ENCODE measurements at regions not wholly inside any gene's neighbourhood (a gene's known extent, or its start where the extent isn't known, plus 50 kb on each side); places are given as distances from the start of the nearest gene placed in this dataset.

- DNase-seq (ENCODE audit: low read depth) (no peak), FAIRE-seq (no peak)
- Histone ChIP-seq H3K4me3 (ENCODE audit: low read depth, low read length) (no peak overlapping the region), H3K27me3 (ENCODE audit: control insufficient read depth, insufficient read depth, low read length) (no peaks in the 10 kb centered on the region), H3K36me3 (ENCODE audit: control insufficient read depth, insufficient read depth, low read length) (no peaks in the 10 kb centered on the region)
- TF ChIP-seq, protein P1, sequence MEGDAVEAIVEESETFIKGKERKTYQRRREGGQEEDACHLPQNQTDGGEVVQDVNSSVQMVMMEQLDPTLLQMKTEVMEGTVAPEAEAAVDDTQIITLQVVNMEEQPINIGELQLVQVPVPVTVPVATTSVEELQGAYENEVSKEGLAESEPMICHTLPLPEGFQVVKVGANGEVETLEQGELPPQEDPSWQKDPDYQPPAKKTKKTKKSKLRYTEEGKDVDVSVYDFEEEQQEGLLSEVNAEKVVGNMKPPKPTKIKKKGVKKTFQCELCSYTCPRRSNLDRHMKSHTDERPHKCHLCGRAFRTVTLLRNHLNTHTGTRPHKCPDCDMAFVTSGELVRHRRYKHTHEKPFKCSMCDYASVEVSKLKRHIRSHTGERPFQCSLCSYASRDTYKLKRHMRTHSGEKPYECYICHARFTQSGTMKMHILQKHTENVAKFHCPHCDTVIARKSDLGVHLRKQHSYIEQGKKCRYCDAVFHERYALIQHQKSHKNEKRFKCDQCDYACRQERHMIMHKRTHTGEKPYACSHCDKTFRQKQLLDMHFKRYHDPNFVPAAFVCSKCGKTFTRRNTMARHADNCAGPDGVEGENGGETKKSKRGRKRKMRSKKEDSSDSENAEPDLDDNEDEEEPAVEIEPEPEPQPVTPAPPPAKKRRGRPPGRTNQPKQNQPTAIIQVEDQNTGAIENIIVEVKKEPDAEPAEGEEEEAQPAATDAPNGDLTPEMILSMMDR (IDR thresholded peaks at IDR 0.05; ENCODE audit: insufficient read depth, low read length, severe bottlenecking), result no peak
Observed at GRCh38 chr7:84546403-84546802, 351.8 kb upstream of the SEMA3A start.

DNA sequence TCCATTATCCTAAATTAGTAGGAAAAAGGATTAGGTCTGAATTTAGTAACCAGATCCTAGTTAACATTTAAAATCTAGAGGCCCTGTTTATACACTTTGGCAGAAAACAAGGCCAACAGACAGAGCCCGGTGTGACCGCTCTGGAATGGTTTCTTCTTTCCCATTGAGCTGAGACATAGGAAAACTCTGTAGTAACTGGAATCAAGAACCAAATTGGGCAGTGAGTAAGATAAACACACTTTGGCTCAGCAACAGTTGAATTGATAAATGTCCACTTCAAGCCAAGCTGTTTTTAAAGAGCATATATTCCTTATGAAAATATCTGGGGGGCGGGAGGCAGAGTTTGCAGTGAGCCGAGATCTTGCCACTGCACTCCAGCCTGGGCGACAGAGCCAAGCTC, 343.7 kb upstream of the SEMA3A start:
- FAIRE-seq, result no peak
- no peak overlapping the region for H3K4me3 ChIP-seq (ENCODE audit: low read depth, low read length)
- no peaks in the 10 kb centered on the region for H3K36me3 ChIP-seq (ENCODE audit: control insufficient read depth, insufficient read depth, low read length)
- TF ChIP-seq, protein P1 (IDR thresholded peaks at IDR 0.05; ENCODE audit: insufficient read depth, low read length, severe bottlenecking), result no peak
- H3K27me3 ChIP-seq (ENCODE audit: control insufficient read depth, insufficient read depth, low read length), result no peaks in the 10 kb centered on the region
- DNase-seq (ENCODE audit: low read depth), result no peak

GRCh38 chr7:84536271-84536870, 341.8 kb upstream of the SEMA3A start:
- TF ChIP-seq, protein P1 (IDR thresholded peaks at IDR 0.05; ENCODE audit: insufficient read depth, low read length, severe bottlenecking), result no peak
- DNase-seq (ENCODE audit: low read depth) (peak; percentile 53), FAIRE-seq (no peak)
- no peak overlapping the region for H3K4me3 ChIP-seq (ENCODE audit: low read depth, low read length)
- no peaks in the 10 kb centered on the region for H3K27me3 ChIP-seq (ENCODE audit: control insufficient read depth, insufficient read depth, low read length)
- no peaks in the 10 kb centered on the region for H3K36me3 ChIP-seq (ENCODE audit: control insufficient read depth, insufficient read depth, low read length)

- FAIRE-seq (no peak), DNase-seq (ENCODE audit: low read depth) (no peak)
- TF ChIP-seq, protein P1 (IDR thresholded peaks at IDR 0.05; ENCODE audit: insufficient read depth, low read length, severe bottlenecking), result no peak
- no peak overlapping the region for H3K4me3 ChIP-seq (ENCODE audit: low read depth, low read length)
- H3K36me3 ChIP-seq (ENCODE audit: control insufficient read depth, insufficient read depth, low read length), result no peaks in the 10 kb centered on the region
- H3K27me3 ChIP-seq (ENCODE audit: control insufficient read depth, insufficient read depth, low read length), result no peaks in the 10 kb centered on the region
Observed at GRCh38 chr7:84535580-84536270, 341.1 kb upstream of the SEMA3A start.

DNA sequence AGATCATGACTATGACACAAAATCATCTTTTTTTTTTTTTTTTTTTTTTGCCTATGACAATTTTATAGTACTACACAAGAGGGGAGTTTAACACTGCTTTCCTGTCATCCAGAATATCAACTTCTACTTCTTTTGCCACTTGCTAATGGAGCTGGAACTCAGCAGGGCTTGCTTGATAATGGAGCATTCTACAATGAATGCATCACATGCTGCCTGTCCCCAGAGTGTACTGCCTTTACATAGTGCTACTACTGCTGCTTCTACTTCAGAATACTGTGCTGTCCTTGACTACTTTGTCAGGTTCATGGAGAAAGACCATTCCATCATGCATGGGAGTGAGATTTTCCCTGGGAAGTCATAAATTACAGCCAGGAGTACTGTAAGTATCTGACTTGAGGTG, 338.6 kb upstream of the SEMA3A start:
- no peak for FAIRE-seq
- Histone ChIP-seq H3K36me3 (ENCODE audit: control insufficient read depth, insufficient read depth, low read length) (no peaks in the 10 kb centered on the region), H3K4me3 (ENCODE audit: low read depth, low read length) (no peak overlapping the region), H3K27me3 (ENCODE audit: control insufficient read depth, insufficient read depth, low read length) (no peaks in the 10 kb centered on the region)
- TF ChIP-seq, protein P1 (IDR thresholded peaks at IDR 0.05; ENCODE audit: insufficient read depth, low read length, severe bottlenecking), result no peak
- DNase-seq (ENCODE audit: low read depth), result no peak

Data from bronchial epithelial cell (primary cell).